Heart left ventricle (tissue), 16 donors: ENCODE measurements at regions not wholly inside any gene's neighbourhood (a gene's known extent, or its start where the extent isn't known, plus 50 kb on each side); places are given as distances from the start of the nearest gene placed in this dataset.

Experiments
- ATAC-seq, 4 donors: fragments of 200-7000 bp; cut with Tn5 transposase; one replicate each; pipeline ENCODE4 v1.9.1; 2020 to 2022; ENCODE audit warnings: moderate library complexity in 4 of 4, mild to moderate bottlenecking in 3 of 4, moderate number of reproducible peaks in 1 of 4
- DNase-seq, 5 donors: peaks; one replicate each; pipeline ENCODE4 v3.0.0-alpha.2; 2020
- H3K27ac ChIP-seq, 12 donors: fragments of 200-600 bp; sonication (generic) in 4 of 12; one replicate each; pipeline versions ENCODE4 v1.5.0 to v1.8.0; 2016 to 2022; ENCODE audit warnings: mild to moderate bottlenecking in 2 of 12
- H3K27me3 ChIP-seq, 9 donors: fragments of 200-600 bp; sonication (generic) in 2 of 9; one replicate each; pipeline versions ENCODE4 v1.5.1 to v1.8.0; 2016 to 2022; ENCODE audit warnings: mild to moderate bottlenecking in 3 of 9
- H3K36me3 ChIP-seq, 9 donors: fragments of 200-600 bp; sonication (generic) in 2 of 9; one replicate each; pipeline versions ENCODE4 v1.5.0 to v1.8.0; 2018 to 2022; ENCODE audit warnings: mild to moderate bottlenecking in 2 of 9
- H3K4me1 ChIP-seq, 12 donors: fragments of 200-600 bp; sonication (generic) in 4 of 12; one replicate each; pipeline versions ENCODE4 v1.5.0 to v1.8.0; 2016 to 2022; ENCODE audit warnings: mild to moderate bottlenecking in 3 of 12
- H3K4me3 ChIP-seq, 12 donors: fragments of 200-600 bp; sonication (generic) in 4 of 12; one replicate each; pipeline versions ENCODE4 v1.5.0 to v1.8.0; 2017 to 2022; ENCODE audit warnings: mild to moderate bottlenecking in 9 of 12, moderate library complexity in 4 of 12
- H3K9me3 ChIP-seq, 12 donors: fragments of 200-600 bp; sonication (generic) in 4 of 12; one replicate each; pipeline versions ENCODE4 v1.5.0 to v1.8.0; 2016 to 2022; ENCODE audit warnings: mild to moderate bottlenecking in 1 of 12
- POLR2A ChIP-seq, 2 donors: fragments of 450-650 bp; IDR thresholded peaks; one replicate each; pipeline ENCODE4 v1.6.1; 2017; ENCODE audit warnings: antibody characterized with exemption in 2 of 2, mild to moderate bottlenecking in 2 of 2, moderate library complexity in 2 of 2
- WGBS, 4 donors: extraction: QIAGEN DNeasy Blood & Tissue Kit in 2 of 4; methylation state at CpG; one replicate each; pipeline versions ENCODE4 v1.1.5 to v1.1.7; 2013 to 2018; 5-methylcytosine and 5-hydroxymethylcytosine counted together
- intact Hi-C, 10 donors: fragments of 100-400 bp; cut with DNase I; formaldehyde crosslinking; loops; one replicate each; pipeline versions ENCODE4 v1.11.1 to v1.14.2; 2022
- TF ChIP-seq, protein P1 (sequence below), 12 donors: fragments of 200-600 bp; sonication (generic) in 4 of 12; IDR thresholded peaks; one replicate each; pipeline versions ENCODE4 v1.5.0 to v1.8.0; 2018 to 2022; ENCODE audit warnings: antibody characterized with exemption in 12 of 12, mild to moderate bottlenecking in 5 of 12
- donor health status: ischemic (EF 13 %, LVEDD 7.1; RV severe dilation, severe dysfunction).
- donor health status: healthy with polysubstance abuse.
- donor health status: DM: no; HTN: yes; CAD: no.
- donor health status: DM: no; HTN: no; CAD: no.
- donor health status: ischemic (EF 25% LVEDD 6.9; RV normal size, moderate dysfunction).
- donor health status: ischemic (EF 25% LVEDD 5.7; RV mildly dilated, moderate dysfunction).
- donor health status: healthy.
- donor health status: DM: yes; HTN: yes; CAD: no.
- donor health status: ischemic (EF 35%, LVEDD 5.7; RV mildly dilated, moderate dysfunction).
- donor health status: nonischemic (EF 11% LVEDD 7.7; RV severe dilation, severe dysfunction).
- donor health status: DM: yes; HTN: yes; CAD: no.
- donor health status: PGD.
- donor health status: ischemic (EF 29% LVEDD 5.4; RV normal size, mild dysfunction).
- donor health status: nonischemic (EF 23%, LVEDD 6.1; RV moderate dilation, normal function).

DNA sequence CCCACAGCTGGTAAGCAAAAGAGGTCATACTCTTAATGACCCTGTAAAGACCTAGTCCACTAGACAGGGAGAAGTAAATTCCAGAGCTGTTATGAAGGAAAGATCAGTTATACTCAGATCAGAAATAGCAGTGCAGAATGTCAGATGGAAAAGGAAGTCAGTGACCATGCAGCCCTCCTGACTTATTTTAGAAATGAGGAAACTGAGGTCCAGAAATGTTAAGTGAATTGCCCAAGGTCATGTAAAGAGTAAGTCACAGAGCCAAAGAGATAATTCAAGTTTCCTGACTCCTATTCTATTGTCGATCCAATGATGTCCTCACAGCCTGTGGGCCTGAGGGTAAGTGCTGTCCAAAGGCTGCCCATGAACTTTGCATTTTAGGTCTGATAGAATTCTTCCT is 214.9 kb upstream of the IL12B start:
- intact Hi-C loops, result no loop called here
- H3K4me3 ChIP-seq, result no peak overlapping the region
- peaks cover 0 to 8% (median 0%) of the 10 kb centered on the region in 12 donors for H3K4me1 ChIP-seq
- WGBS, 4 donors, result 35 to 66% (median 63%) methylated on average over 1 of the region's 1 CpG
- no peak overlapping the region for H3K27ac ChIP-seq
- TF ChIP-seq, protein P1, sequence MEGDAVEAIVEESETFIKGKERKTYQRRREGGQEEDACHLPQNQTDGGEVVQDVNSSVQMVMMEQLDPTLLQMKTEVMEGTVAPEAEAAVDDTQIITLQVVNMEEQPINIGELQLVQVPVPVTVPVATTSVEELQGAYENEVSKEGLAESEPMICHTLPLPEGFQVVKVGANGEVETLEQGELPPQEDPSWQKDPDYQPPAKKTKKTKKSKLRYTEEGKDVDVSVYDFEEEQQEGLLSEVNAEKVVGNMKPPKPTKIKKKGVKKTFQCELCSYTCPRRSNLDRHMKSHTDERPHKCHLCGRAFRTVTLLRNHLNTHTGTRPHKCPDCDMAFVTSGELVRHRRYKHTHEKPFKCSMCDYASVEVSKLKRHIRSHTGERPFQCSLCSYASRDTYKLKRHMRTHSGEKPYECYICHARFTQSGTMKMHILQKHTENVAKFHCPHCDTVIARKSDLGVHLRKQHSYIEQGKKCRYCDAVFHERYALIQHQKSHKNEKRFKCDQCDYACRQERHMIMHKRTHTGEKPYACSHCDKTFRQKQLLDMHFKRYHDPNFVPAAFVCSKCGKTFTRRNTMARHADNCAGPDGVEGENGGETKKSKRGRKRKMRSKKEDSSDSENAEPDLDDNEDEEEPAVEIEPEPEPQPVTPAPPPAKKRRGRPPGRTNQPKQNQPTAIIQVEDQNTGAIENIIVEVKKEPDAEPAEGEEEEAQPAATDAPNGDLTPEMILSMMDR (IDR thresholded peaks at IDR 0.05), result no peak
- TF ChIP-seq POLR2A (IDR thresholded peaks at IDR 0.05), result no peak
- no peaks in the 10 kb centered on the region for H3K27me3 ChIP-seq
- DNase-seq (no peak), ATAC-seq (no peak)
- H3K9me3 ChIP-seq, result peaks cover 0 to 14% (median 6%) of the 10 kb centered on the region in 12 donors
- H3K36me3 ChIP-seq, result no peaks in the 10 kb centered on the region

DNA sequence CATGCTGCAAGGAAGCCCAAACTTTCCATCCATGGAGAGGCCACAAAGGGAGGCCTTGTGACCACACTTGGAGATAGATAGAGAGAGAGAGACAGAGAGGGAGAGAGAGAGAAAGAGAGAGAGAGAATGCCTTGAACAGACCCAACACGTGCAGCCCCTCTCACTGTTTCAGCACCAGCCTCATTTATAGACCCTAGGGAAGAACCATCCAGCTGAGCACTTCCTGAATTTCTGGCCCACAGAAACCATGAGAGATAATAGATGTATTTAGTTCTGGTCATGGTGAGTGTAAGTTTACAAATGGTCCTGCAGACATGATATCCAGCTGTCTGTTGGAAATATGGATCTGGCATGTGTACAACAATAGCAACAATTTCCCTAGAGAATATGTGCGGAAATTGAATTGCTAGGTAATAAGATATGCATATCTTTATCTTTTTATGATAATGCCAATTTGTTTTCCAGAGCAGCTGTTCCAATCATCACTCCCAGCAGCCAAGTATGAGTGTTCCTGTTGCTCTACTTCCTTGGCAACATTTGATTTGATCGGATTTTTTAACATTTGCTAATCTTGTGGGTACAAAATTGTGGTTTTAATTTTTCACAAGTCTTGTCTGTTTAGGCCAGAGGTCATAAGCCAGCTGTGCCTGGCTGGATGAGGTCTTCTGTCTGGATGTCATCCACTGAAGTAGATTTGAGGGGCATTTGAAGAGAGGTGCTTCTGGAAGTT is 217.3 kb upstream of the IL12B start:
- intact Hi-C loops, result no loop called here
- H3K27ac ChIP-seq, result no peak overlapping the region
- DNase-seq (no peak), ATAC-seq (no peak)
- H3K36me3 ChIP-seq, result no peaks in the 10 kb centered on the region
- H3K9me3 ChIP-seq, result peaks cover 0 to 15% (median 6%) of the 10 kb centered on the region in 12 donors
- no peak overlapping the region for H3K4me3 ChIP-seq
- TF ChIP-seq POLR2A (IDR thresholded peaks at IDR 0.05), result no peak
- TF ChIP-seq, protein P1 (IDR thresholded peaks at IDR 0.05), result no peak
- WGBS, 4 donors, result 56 to 59% (median 57%) methylated on average over 3 of the region's 3 CpGs
- H3K27me3 ChIP-seq, result no peaks in the 10 kb centered on the region
- H3K4me1 ChIP-seq, result peaks cover 0 to 8% (median 0%) of the 10 kb centered on the region in 12 donors

DNA sequence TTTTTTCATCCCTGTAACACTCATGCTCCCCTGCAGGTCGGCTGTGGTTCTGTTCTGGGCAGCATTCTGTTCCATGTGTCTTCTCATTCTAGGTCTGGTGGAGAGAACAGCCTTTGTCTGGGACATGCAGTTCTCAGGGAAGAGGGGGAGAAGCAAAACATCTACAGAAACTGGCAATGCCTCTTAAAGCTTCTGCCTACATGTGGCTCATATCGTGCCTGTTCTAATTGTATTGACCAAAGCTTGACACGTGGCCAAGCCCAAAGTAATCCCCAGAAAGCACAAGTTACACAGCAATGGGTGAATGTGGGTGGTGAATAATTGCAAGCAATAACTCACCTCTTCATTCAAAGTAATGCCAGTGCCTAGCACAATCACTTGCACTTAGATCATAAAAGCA is 218.2 kb upstream of the IL12B start:
- Histone ChIP-seq H3K4me3 (no peak overlapping the region), H3K4me1 (peaks cover 0 to 2% (median 0%) of the 10 kb centered on the region in 12 donors), H3K9me3 (peaks cover 0 to 15% (median 6%) of the 10 kb centered on the region in 12 donors), H3K27ac (no peak overlapping the region), H3K36me3 (no peaks in the 10 kb centered on the region), H3K27me3 (no peaks in the 10 kb centered on the region)
- ATAC-seq (no peak), DNase-seq (no peak)
- TF ChIP-seq POLR2A (IDR thresholded peaks at IDR 0.05), result no peak
- TF ChIP-seq, protein P1 (IDR thresholded peaks at IDR 0.05), result no peak
- 54 to 79% (median 73%) methylated on average over 3 of the region's 3 CpGs for WGBS, 4 donors
- intact Hi-C loops, result no loop called here

DNA sequence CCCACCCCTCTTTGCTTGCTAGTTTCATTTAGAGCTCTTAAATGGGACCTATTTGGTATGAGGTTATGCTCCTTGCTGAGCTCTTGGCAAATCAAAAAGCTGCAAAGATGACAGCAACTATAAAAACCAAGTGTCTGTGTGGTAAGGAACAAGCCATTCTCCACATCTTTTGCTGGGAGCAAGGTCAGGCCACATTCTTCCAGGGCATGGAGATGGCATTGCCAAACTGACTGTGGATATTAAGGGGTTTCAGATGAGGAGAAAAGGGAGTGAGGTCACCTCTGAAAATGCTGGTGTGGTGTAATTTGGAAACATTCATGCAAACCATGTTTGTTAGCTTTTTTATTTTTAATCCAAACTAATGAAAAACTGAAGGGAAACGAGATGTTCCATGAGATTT is 218.8 kb upstream of the IL12B start:
- intact Hi-C loops, result no loop called here
- H3K4me1 ChIP-seq, result peaks cover 0 to 2% (median 0%) of the 10 kb centered on the region in 12 donors
- no peak for DNase-seq
- H3K27ac ChIP-seq, result no peak overlapping the region
- peaks cover 0 to 15% (median 6%) of the 10 kb centered on the region in 12 donors for H3K9me3 ChIP-seq
- no peaks in the 10 kb centered on the region for H3K27me3 ChIP-seq
- ATAC-seq, result no peak
- H3K36me3 ChIP-seq, result no peaks in the 10 kb centered on the region
- TF ChIP-seq POLR2A (IDR thresholded peaks at IDR 0.05), result no peak
- TF ChIP-seq, protein P1 (IDR thresholded peaks at IDR 0.05), result no peak
- 59 to 80% (median 73%) methylated on average over 1 of the region's 1 CpG for WGBS, 4 donors
- no peak overlapping the region for H3K4me3 ChIP-seq
